Brain microvascular endothelial cell (primary cell): ENCODE measurements at regions not wholly inside any gene's neighbourhood (a gene's known extent, or its start where the extent isn't known, plus 50 kb on each side); places are given as distances from the start of the nearest gene placed in this dataset.

Experiments
- DNase-seq: peaks from one replicate; pipeline ENCODE4 v3.0.0-alpha.2; 2020
- H3K27ac ChIP-seq: fragments of 250-450 bp; sonication (Bioruptor Pico); 2 replicates; pipeline ENCODE4 v1.5.1; 2020; ENCODE audit warnings: mild to moderate bottlenecking, moderate library complexity
- H3K27me3 ChIP-seq: fragments of 250-450 bp; sonication (Bioruptor Pico); replicated peaks from 2 replicates; pipeline ENCODE4 v1.5.1; 2020; ENCODE audit warnings: mild to moderate bottlenecking
- H3K36me3 ChIP-seq: fragments of 250-450 bp; sonication (Bioruptor Pico); replicated peaks from 2 replicates; pipeline ENCODE4 v1.5.1; 2020; ENCODE audit warnings: mild to moderate bottlenecking
- H3K4me3 ChIP-seq: 2 replicates; pipeline ENCODE4 v1.5.1; 2011; ENCODE audit warnings: low read depth, mild to moderate bottlenecking, control low read depth, low read length, moderate library complexity
- in situ Hi-C: cut with HindIII; loops from 2 replicates; pipeline ENCODE4 v1.10.0; 2017; ENCODE audit warnings: low sequenced_read_pairs, low pct_ligation_motif_present
- TF ChIP-seq, protein P1 (sequence below): IDR thresholded peaks from 2 replicates; pipeline ENCODE4 v1.5.1; 2011; ENCODE audit warnings: low read depth, mild to moderate bottlenecking, moderate library complexity, low read length, control low read depth, inconsistent platforms; ENCODE audit errors: missing control alignments

- H3K27ac ChIP-seq = no peak overlapping the region
- H3K4me3 ChIP-seq = no peak overlapping the region
- TF ChIP-seq, protein P1, sequence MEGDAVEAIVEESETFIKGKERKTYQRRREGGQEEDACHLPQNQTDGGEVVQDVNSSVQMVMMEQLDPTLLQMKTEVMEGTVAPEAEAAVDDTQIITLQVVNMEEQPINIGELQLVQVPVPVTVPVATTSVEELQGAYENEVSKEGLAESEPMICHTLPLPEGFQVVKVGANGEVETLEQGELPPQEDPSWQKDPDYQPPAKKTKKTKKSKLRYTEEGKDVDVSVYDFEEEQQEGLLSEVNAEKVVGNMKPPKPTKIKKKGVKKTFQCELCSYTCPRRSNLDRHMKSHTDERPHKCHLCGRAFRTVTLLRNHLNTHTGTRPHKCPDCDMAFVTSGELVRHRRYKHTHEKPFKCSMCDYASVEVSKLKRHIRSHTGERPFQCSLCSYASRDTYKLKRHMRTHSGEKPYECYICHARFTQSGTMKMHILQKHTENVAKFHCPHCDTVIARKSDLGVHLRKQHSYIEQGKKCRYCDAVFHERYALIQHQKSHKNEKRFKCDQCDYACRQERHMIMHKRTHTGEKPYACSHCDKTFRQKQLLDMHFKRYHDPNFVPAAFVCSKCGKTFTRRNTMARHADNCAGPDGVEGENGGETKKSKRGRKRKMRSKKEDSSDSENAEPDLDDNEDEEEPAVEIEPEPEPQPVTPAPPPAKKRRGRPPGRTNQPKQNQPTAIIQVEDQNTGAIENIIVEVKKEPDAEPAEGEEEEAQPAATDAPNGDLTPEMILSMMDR = no peak
- no peaks in the 10 kb centered on the region for H3K27me3 ChIP-seq
- H3K36me3 ChIP-seq = no peaks in the 10 kb centered on the region
- no peak for DNase-seq
- in situ Hi-C loops = no loop called here
Observed at GRCh38 chr9:27977931-27978330, 404.6 kb upstream of the C9orf72 start.

GRCh38 chr9:27985714-27986113 lies 412.4 kb upstream of the C9orf72 start:
- Histone ChIP-seq H3K27me3 (no peaks in the 10 kb centered on the region), H3K4me3 (no peak overlapping the region), H3K36me3 (no peaks in the 10 kb centered on the region), H3K27ac (no peak overlapping the region)
- DNase-seq = no peak
- in situ Hi-C loops = no loop called here
- TF ChIP-seq, protein P1 = no peak

- in situ Hi-C loops = no loop called here
- Histone ChIP-seq H3K27ac (no peak overlapping the region), H3K4me3 (no peak overlapping the region), H3K27me3 (no peaks in the 10 kb centered on the region), H3K36me3 (no peaks in the 10 kb centered on the region)
- DNase-seq = no peak
- TF ChIP-seq, protein P1 = no peak
Observed at GRCh38 chr9:27990524-27990923, 417.2 kb upstream of the C9orf72 start.

GRCh38 chr9:27991221-27991620 lies 417.9 kb upstream of the C9orf72 start:
- no peaks in the 10 kb centered on the region for H3K36me3 ChIP-seq
- no peaks in the 10 kb centered on the region for H3K27me3 ChIP-seq
- no peak for DNase-seq
- TF ChIP-seq, protein P1 = no peak
- no peak overlapping the region for H3K4me3 ChIP-seq
- in situ Hi-C loops = no loop called here
- no peak overlapping the region for H3K27ac ChIP-seq

DNA sequence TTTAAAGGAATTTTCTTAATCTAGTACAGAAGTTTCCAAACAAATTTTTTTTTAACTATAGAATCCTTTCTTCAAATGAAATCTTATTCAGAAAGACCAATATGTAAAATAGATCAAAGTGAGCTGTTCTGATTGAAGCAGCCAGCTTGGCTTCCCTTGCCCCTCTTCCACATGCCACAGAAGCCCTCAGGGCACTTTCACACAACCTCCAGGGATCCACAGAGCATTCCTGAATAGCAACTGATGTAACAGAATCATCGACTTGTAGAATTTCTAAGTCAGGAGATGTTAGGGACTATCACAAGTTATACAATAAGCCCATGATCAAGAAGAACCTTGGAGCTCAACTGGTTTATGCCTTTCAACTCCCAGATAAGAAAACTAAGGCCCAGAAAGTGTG lies 427.8 kb upstream of the C9orf72 start:
- Histone ChIP-seq H3K4me3 (no peak overlapping the region), H3K27ac (no peak overlapping the region), H3K27me3 (no peaks in the 10 kb centered on the region), H3K36me3 (no peaks in the 10 kb centered on the region)
- in situ Hi-C loops = no loop called here
- DNase-seq = no peak
- TF ChIP-seq, protein P1 = no peak

GRCh38 chr9:28004900-28005299 lies 431.6 kb upstream of the C9orf72 start:
- Histone ChIP-seq H3K27ac (no peak overlapping the region), H3K4me3 (no peak overlapping the region), H3K36me3 (no peaks in the 10 kb centered on the region), H3K27me3 (no peaks in the 10 kb centered on the region)
- in situ Hi-C loops = no loop called here
- TF ChIP-seq, protein P1 = no peak
- DNase-seq = no peak
